H1 (cell line): ENCODE measurements at regions not wholly inside any gene's neighbourhood (a gene's known extent, or its start where the extent isn't known, plus 50 kb on each side); places are given as distances from the start of the nearest gene placed in this dataset.

ENCODE experiments used
- CTCF ChIA-PET: fragments of 300-600 bp; sonication (Branson Sonifier 250); formaldehyde crosslinking; loops from one replicate; lab custom pipeline; 2021; ENCODE audit not compliant: partially characterized antibody; lab: Charles Lee
- POLR2A ChIA-PET: fragments of 300-600 bp; sonication (Branson Sonifier 250); formaldehyde crosslinking; loops from one replicate; lab custom pipeline; 2021; ENCODE audit warnings: inconsistent platforms; ENCODE audit not compliant: partially characterized antibody; lab: Charles Lee
- DNase-seq, 2 experiments: peaks; one replicate each; pipeline versions ENCODE4 v3.0.0 to v3.0.0-alpha.2; 2010 to 2022; ENCODE audit warnings: low spot score in 2 of 2, low read depth in 1 of 2, mixed read lengths in 1 of 2
- FAIRE-seq: peaks from 2 replicates; lab custom pipeline; 2011; peaks lifted over from hg19 to GRCh38; lab: Jason Lieb, UNC
- H2AFZ ChIP-seq: 2 replicates; pipeline ENCODE4 v1.8.1; 2012; ENCODE audit warnings: low read length, inconsistent platforms
- H2AK5ac ChIP-seq: 2 replicates; pipeline ENCODE4 v1.6.1; 2013; ENCODE audit warnings: low read depth, low read length
- H2BK120ac ChIP-seq: replicated peaks from 2 replicates; pipeline ENCODE3; 2013; ENCODE audit warnings: low read depth, low read length, inconsistent platforms
- H2BK12ac ChIP-seq: 2 replicates; pipeline ENCODE4 v1.6.1; 2013; ENCODE audit warnings: low read depth, low read length
- H2BK15ac ChIP-seq: 2 replicates; pipeline ENCODE4 v1.6.1; 2013; ENCODE audit warnings: low read length
- H2BK20ac ChIP-seq: 2 replicates; pipeline ENCODE4 v1.6.1; 2013; ENCODE audit warnings: low read length
- H2BK5ac ChIP-seq: 2 replicates; pipeline ENCODE4 v1.6.1; 2013; ENCODE audit warnings: low read depth, low read length
- H3K14ac ChIP-seq: 2 replicates; pipeline ENCODE4 v1.6.1; 2013; ENCODE audit warnings: inconsistent platforms; ENCODE audit not compliant: insufficient read length
- H3K18ac ChIP-seq: 2 replicates; pipeline ENCODE4 v1.6.1; 2013; ENCODE audit warnings: low read length; ENCODE audit errors: extremely low read depth
- H3K23ac ChIP-seq: 2 replicates; pipeline ENCODE4 v1.6.1; 2013; ENCODE audit warnings: inconsistent platforms; ENCODE audit not compliant: insufficient read length
- H3K23me2 ChIP-seq: 2 replicates; pipeline ENCODE4 v1.6.1; 2013; ENCODE audit warnings: low read depth, low read length
- H3K27ac ChIP-seq: 2 replicates; pipeline ENCODE4 v1.6.1; 2011; ENCODE audit warnings: low read depth, low read length, inconsistent platforms
- H3K27me3 ChIP-seq, 4 experiments: replicated peaks in 1 of 4; 1 replicate in 1 of 4; 2 replicates in 3 of 4; pipeline versions ENCODE4 v1.6.1 to v1.8.1; 2011 to 2013; ENCODE audit warnings: low read length in 3 of 4, mild to moderate bottlenecking in 3 of 4, inconsistent platforms in 2 of 4, mixed read lengths in 2 of 4, moderate library complexity in 1 of 4; ENCODE audit not compliant: control insufficient read depth in 3 of 4, insufficient read depth in 3 of 4; ENCODE audit errors: extremely low read depth in 1 of 4
- H3K36me3 ChIP-seq, 4 experiments: 2 replicates each; pipeline versions ENCODE4 v1.6.1 to v1.8.1; 2011 to 2013; ENCODE audit warnings: mild to moderate bottlenecking in 4 of 4, low read length in 3 of 4, moderate library complexity in 2 of 4, control low read depth in 1 of 4, inconsistent platforms in 1 of 4; ENCODE audit not compliant: insufficient read depth in 4 of 4, control insufficient read depth in 2 of 4
- H3K4ac ChIP-seq: replicated peaks from 2 replicates; pipeline ENCODE3; 2013; ENCODE audit warnings: low read length, low read depth, mixed read lengths, inconsistent platforms; ENCODE audit not compliant: insufficient read length
- H3K4me1 ChIP-seq, 4 experiments: replicated peaks in 1 of 4; 1 replicate in 1 of 4; 2 replicates in 3 of 4; pipeline versions ENCODE4 v1.6.1 to v1.8.1; 2011 to 2013; ENCODE audit warnings: low read length in 3 of 4, inconsistent platforms in 2 of 4, mixed read lengths in 1 of 4; ENCODE audit not compliant: insufficient read depth in 4 of 4, control insufficient read depth in 3 of 4
- H3K4me2 ChIP-seq, 2 experiments: 2 replicates each; pipeline versions ENCODE4 v1.6.1 to v1.8.1; 2011 to 2013; ENCODE audit warnings: low read depth in 2 of 2, low read length in 2 of 2, control low read depth in 1 of 2, inconsistent platforms in 1 of 2, mild to moderate bottlenecking in 1 of 2; ENCODE audit not compliant: insufficient read depth in 1 of 2
- H3K4me3 ChIP-seq, 4 experiments: fragments of 200-600, 300-600 bp in 1 of 4; sonication (generic), shearing (Covaris generic), sonication (Bioruptor Twin) in 1 of 4; 2 replicates each; pipeline versions ENCODE4 v1.5.1 to v1.8.1; 2011 to 2016; ENCODE audit warnings: low read length in 4 of 4, low read depth in 3 of 4, control low read depth in 2 of 4, inconsistent platforms in 2 of 4, mild to moderate bottlenecking in 2 of 4, mixed read lengths in 1 of 4, moderate library complexity in 1 of 4; ENCODE audit not compliant: insufficient read depth in 2 of 4; ENCODE audit errors: extremely low read depth in 1 of 4
- H3K56ac ChIP-seq: replicated peaks from 2 replicates; pipeline ENCODE3; 2013; ENCODE audit warnings: low read depth, mild to moderate bottlenecking, mixed read lengths, low read length, inconsistent platforms; ENCODE audit not compliant: insufficient read length
- H3K79me1 ChIP-seq: 2 replicates; pipeline ENCODE4 v1.6.1; 2013; ENCODE audit warnings: low read depth, low read length, control low read depth
- H3K79me2 ChIP-seq, 2 experiments: 2 replicates each; pipeline versions ENCODE4 v1.6.1 to v1.8.1; 2012 to 2013; ENCODE audit warnings: low read length in 2 of 2, mild to moderate bottlenecking in 2 of 2, inconsistent platforms in 1 of 2; ENCODE audit not compliant: insufficient read depth in 2 of 2, control insufficient read depth in 1 of 2
- H3K9ac ChIP-seq, 4 experiments: replicated peaks in 1 of 4; 1 replicate in 1 of 4; 2 replicates in 3 of 4; pipeline versions ENCODE4 v1.6.1 to v1.8.1; 2011 to 2013; ENCODE audit warnings: low read depth in 3 of 4, low read length in 3 of 4, control low read depth in 2 of 4, mild to moderate bottlenecking in 2 of 4, moderate library complexity in 2 of 4, inconsistent platforms in 1 of 4; ENCODE audit errors: extremely low read depth in 1 of 4
- H3K9me3 ChIP-seq, 2 experiments: 2 replicates each; pipeline versions ENCODE4 v1.6.1 to v1.8.1; 2012 to 2013; ENCODE audit warnings: mild to moderate bottlenecking in 2 of 2, moderate library complexity in 2 of 2, control low read depth in 1 of 2, inconsistent platforms in 1 of 2, low read depth in 1 of 2, low read length in 1 of 2, mixed read lengths in 1 of 2; ENCODE audit not compliant: insufficient read depth in 2 of 2
- H4K20me1 ChIP-seq, 2 experiments: replicated peaks in 1 of 2; 2 replicates each; pipeline versions ENCODE3 to v1.8.1; 2011 to 2013; ENCODE audit warnings: inconsistent platforms in 2 of 2, low read length in 2 of 2, mild to moderate bottlenecking in 1 of 2; ENCODE audit not compliant: insufficient read depth in 2 of 2, control insufficient read depth in 1 of 2
- H4K5ac ChIP-seq: 2 replicates; pipeline ENCODE4 v1.6.1; 2013; ENCODE audit warnings: low read length, low read depth, mixed read lengths, inconsistent platforms; ENCODE audit not compliant: insufficient read length
- H4K8ac ChIP-seq: 2 replicates; pipeline ENCODE4 v1.8.0; 2013; ENCODE audit warnings: mild to moderate bottlenecking, moderate library complexity, low read length, inconsistent platforms; ENCODE audit not compliant: insufficient read depth; ENCODE audit errors: extremely low read depth
- H4K91ac ChIP-seq: replicated peaks from 2 replicates; pipeline ENCODE3; 2013; ENCODE audit warnings: low read length, mixed read lengths, inconsistent platforms; ENCODE audit not compliant: insufficient read length
- GTF2F1 ChIP-seq: IDR thresholded peaks from 2 replicates; pipeline ENCODE4 v1.6.1; 2012; ENCODE audit warnings: low read depth, low read length, improper control_type of control experiment, borderline replicate concordance
- HDAC6 ChIP-seq: IDR thresholded peaks from one replicate; pipeline ENCODE4 v1.7.1; 2012; ENCODE audit warnings: low read depth, mild to moderate bottlenecking, inconsistent platforms, low read length, moderate library complexity
- PHF8 ChIP-seq: fragments of 200-600 bp; sonication (generic); conservative IDR thresholded peaks from 2 replicates; pipeline ENCODE4 v1.7.1; 2012; ENCODE audit warnings: low read depth, mild to moderate bottlenecking, inconsistent platforms, low read length, moderate library complexity
- RFX5 ChIP-seq: IDR thresholded peaks from 2 replicates; pipeline ENCODE4 v1.6.1; 2011; ENCODE audit warnings: low read depth, low read length, improper control_type of control experiment, borderline replicate concordance
- SIX5 ChIP-seq: IDR thresholded peaks from 2 replicates; pipeline ENCODE4 v1.6.1; 2011; ENCODE audit warnings: mild to moderate bottlenecking, low read depth, low read length
- SRF ChIP-seq: IDR thresholded peaks from 2 replicates; pipeline ENCODE4 v1.6.1; 2011; ENCODE audit warnings: mild to moderate bottlenecking, low read depth, low read length, moderate library complexity
- WGBS, 2 experiments: shearing (Covaris generic) in 1 of 2; methylation state at CpG; one replicate each; pipeline versions ENCODE4 v1.1.6 to v1.1.7; 2013 to 2015; ENCODE audit warnings: low lambda C conversion rate in 2 of 2, mixed read lengths in 2 of 2, inconsistent platforms in 1 of 2, low coverage in 1 of 2, missing lambda C conversion rate in 1 of 2; ENCODE audit not compliant: insufficient replicate concordance in 2 of 2, insufficient coverage in 1 of 2, insufficient read length in 1 of 2; ENCODE audit errors: extremely low coverage in 1 of 2, missing lambda C conversion rate in 1 of 2; 5-methylcytosine and 5-hydroxymethylcytosine counted together

- 83% methylated on average over 1 of the region's 1 CpG; no CpG with 5 or more reads in 1 of the 2 experiments for WGBS, 2 experiments
- H2BK12ac ChIP-seq = no peak overlapping the region
Observed at GRCh38 chr13:64633948-64634347, 2596.2 kb downstream of the PCDH9 start.

More at GRCh38 chr13:64633948-64634347, 2596.2 kb downstream of the PCDH9 start:
- Histone ChIP-seq H4K8ac (no peak overlapping the region), H4K91ac (no peak overlapping the region), H3K36me3 (no peaks in the 10 kb centered on the region), H3K9me3 (no peaks in the 10 kb centered on the region), H2BK5ac (no peak overlapping the region), H3K4me2 (no peak overlapping the region), H3K9ac (no peak overlapping the region), H3K18ac (no peak overlapping the region), H3K4me3 (no peak overlapping the region), H3K79me1 (no peaks in the 10 kb centered on the region), H3K23me2 (no peaks in the 10 kb centered on the region), H3K4me1 (no peaks in the 10 kb centered on the region), H3K4ac (no peak overlapping the region), H2BK20ac (no peak overlapping the region), H2BK120ac (no peak overlapping the region), H3K23ac (no peak overlapping the region), H3K27me3 (no peaks in the 10 kb centered on the region), H3K56ac (no peak overlapping the region), H2BK15ac (no peak overlapping the region), H3K79me2 (no peaks in the 10 kb centered on the region), H2AK5ac (no peak overlapping the region), H2AFZ (no peak overlapping the region), H3K14ac (no peak overlapping the region), H4K5ac (no peak overlapping the region), H3K27ac (no peak overlapping the region), H4K20me1 (no peaks in the 10 kb centered on the region)
- POLR2A ChIA-PET = no interaction called here
- CTCF ChIA-PET = no interaction called here
- TF ChIP-seq RFX5 (no peak), GTF2F1 (no peak), SRF (no peak), HDAC6 (no peak), SIX5 (no peak), PHF8 (no peak)
- no peak for DNase-seq
- no peak for FAIRE-seq
